DMS53 treated with DMSO at 0.1 percent for 48 hours (cell line): ENCODE measurements at regions not wholly inside any gene's neighbourhood (a gene's known extent, or its start where the extent isn't known, plus 50 kb on each side); places are given as distances from the start of the nearest gene placed in this dataset.

Experiments
- DNase-seq: peaks from one replicate; lab custom pipeline; 2025; ENCODE audit not compliant: unreplicated experiment; lab: John Stamatoyannopoulos, UW

GRCh38 chr19:31500197-31500830, 151.1 kb upstream of the TSHZ3 start:
- DNase-seq, result no peak

DNA sequence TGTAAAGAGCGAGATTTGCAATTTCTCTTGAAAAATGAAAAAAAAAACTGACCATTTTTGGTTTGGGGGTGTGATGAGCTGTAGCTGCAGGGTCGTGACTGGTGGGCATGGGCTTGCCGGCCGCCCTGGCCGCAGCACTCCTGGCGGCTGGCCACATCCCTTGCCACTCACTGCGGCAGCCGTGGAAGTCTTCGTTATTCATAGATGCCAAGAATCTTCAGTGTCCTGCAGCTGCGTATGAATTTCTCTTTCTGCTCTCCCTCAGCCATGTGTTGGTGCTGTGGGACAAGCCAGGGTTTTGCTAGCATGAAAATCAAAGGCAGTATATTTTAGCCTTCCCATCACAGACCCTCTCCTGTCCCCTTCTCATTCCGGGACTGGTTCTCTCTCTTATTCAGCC, 151.7 kb upstream of the TSHZ3 start:
- DNase-seq, result no peak

DNA sequence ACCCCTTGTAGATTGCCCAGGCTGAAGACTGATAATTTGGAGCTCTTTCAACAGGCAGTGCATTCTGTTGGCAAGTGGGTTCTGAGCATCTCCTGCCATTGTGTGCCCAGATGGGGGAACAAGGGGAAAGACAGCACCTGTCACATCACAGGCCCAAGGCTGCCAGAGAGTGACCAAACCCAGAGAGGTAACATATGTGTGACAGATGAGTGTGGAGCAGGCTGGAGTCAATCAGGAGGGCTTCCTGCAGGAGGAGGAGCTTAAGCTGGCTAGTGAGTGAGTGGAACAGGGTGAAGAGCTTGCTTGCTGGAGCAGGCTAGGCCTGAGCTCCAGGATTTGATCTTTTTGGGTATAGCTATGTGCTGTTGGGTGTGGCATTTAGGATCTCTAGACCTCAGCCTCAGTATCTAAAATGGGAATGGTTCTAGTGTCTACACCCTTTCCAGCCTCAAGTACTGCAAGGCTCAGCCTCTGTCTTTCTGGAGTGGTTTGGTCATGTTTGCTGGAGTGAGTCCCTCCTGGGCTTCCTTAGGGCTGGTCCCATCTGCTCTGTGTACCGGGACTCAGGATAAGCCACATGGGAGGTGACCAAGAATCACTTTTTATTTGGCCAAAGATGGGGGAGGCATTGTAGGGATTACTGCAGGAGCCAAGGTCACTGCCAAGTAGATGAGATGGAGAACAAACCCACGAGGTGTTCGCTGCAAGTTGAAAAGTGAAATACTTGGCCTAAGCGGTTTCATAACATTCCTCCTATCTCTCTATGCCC, 152.4 kb upstream of the TSHZ3 start:
- DNase-seq, result no peak

DNA sequence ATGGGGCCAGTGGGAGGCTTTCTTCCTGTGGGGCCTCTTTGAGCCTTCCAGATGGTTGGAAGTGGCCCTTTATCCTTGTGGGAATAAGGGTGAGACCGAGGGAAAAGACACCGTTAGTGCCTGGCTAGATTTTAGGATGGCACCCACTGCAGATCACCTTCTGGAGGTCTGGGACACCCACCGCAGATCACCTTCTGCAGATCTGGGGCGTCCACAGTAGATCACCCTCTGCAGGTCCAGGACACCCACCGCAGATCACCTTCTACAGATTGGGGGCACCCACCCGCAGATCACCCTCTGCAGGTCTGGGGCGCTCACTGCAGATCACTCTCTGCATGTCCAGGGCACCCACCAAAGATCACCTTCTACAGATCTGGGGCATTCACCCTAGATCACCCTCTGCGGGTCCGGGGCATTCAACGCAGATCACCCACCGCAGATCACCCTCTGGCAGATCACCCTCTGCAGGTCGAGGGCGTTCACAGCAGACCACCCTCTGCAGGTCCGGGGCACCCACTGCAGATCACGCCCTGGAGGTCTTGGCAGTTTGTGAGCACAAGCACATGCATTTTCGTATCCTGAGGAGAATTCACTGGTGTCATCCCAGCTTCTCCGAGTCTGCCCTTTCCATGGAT, 153.4 kb upstream of the TSHZ3 start:
- DNase-seq, result no peak

GRCh38 chr19:31503211-31503610, 154.0 kb upstream of the TSHZ3 start:
- DNase-seq, result no peak

DNA sequence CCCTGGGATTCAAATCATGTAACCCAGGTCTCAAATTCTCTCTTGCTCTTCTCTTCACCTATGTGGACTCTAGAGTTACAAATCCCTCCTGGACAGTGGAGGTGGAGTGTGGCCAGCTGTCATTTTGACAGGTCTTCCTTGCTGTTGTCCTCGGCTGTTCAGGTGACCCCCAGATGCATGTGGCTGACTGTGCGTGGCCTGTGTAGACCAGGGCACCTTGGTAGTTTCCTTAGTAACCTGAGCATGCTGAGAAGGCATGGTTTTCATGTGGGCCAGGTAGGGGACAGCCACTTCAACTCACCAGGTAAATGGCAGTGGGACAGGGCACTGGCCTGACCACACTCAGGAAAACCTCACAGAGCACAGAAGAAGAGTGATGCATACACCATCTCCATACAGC, 155.0 kb upstream of the TSHZ3 start:
- no peak for DNase-seq

DNA sequence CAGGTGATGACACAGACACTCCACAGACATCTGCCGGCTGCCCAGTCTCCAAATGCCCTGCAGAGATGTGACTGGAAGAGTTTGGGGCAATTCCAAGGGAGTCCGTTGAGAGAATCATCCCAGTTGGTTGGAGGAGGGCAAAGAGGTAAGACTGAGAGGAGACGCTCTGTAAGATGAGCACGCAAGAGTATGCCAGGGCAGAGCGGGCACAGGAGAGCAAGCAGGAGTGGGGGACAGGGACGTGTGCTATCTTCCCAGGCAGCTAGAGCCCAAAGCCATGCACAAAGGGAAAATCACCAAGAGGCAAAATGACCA, 156.3 kb upstream of the TSHZ3 start:
- no peak for DNase-seq

DNA sequence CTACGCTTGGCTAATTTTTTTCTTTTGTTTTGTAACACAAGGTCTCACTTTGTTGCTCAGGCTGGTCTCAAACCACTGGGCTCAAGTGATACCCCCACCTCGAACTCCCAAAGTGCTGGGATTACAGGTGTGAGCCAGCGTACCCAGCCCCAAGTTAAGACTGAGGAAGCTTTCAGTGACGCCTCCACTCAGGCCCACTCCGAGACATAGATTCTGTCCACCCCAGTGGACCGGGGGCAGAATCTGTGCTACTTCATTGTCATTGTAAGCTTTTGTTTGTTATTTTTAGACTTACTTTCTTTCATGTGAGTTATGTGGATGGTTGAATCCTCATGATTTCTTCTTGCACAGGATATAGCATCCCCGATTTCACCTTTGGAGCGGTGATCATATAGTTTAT, 156.9 kb upstream of the TSHZ3 start:
- no peak for DNase-seq

- DNase-seq, result no peak
These were observed 161.4 kb upstream of the TSHZ3 start for GRCh38 chr19:31510635-31511034.

- DNase-seq, result no peak
These were observed 161.9 kb upstream of the TSHZ3 start for GRCh38 chr19:31511098-31511497.

GRCh38 chr19:31511696-31512095, 162.5 kb upstream of the TSHZ3 start:
- DNase-seq, result no peak

DNA sequence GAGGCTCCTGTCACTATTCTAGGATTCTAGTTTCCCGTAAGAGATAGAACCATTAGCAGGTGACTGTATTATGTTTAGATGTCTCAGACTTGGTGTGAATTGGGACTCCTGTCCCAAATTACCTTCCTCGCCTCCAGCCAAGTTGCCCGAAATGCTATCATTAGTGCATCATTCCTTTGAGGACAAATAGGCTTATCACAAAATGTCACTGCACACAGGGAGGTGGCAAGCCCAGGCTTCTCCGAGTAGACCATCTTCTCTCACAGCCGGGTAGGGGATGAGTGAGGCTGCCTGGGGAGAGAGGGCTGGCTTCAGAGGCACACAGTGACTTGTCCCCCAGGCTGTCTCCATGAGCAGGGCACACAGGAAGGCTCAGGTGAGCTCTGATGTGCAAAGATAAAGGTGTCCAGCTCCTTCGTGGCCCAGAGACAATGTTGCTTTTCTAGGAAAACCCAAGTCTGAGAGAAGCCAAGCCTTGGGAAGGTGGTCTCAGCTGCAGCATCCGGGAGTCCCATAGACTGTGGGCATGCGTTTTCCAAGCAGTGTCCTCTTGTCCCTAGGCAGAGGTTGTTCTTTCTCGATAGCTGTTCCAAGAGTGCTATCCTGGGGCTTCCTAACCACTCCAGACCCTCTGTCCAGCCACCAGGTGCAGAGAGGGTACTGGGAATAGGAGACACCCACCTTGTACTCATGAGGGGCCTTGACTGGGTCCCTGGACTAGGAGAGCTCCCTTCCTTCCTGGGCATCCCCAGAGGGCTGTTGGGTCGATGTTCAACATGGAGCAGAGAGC, 163.1 kb upstream of the TSHZ3 start:
- DNase-seq, result no peak

- DNase-seq, result no peak
These were observed 164.6 kb upstream of the TSHZ3 start for GRCh38 chr19:31513841-31514240.

DNA sequence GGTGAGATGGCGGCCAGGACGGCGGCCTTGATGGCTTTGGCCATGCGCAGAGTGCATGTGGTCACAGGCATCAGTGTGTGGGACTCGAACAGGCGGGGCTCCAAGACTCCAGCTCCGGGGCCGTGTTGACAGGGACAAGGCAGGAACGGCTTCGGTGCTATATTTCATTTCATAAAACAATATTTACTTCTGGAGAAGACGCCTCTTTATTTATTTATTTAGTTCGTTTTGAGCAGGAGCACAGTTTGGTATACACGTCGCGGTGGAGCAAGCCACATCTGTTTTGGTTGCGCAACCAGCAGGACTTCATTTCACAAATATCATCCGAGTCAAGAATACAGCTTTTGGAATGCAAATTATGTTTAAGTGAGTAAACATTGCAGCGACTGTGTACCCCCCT, 166.7 kb upstream of the TSHZ3 start:
- no peak for DNase-seq

DNA sequence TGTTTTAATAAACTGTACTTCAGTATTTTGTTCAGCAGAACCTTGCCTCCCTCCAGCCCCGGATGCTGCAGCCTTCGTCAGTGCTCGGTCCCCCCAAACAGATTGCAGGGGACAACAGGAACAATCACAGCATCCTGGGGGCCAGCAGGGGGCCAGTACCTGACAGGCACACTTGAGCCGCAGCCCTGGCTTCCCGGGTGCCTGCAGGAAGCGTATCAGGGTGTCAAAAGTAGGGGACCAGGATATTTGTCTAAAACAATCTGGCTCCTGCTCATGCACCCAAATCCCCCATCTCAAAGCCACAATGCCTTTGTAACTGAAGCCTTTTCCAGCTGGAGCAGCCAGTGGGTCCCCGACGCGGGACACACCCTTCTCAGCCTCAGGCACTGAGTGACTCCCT, 167.5 kb upstream of the TSHZ3 start:
- DNase-seq, result no peak

DNA sequence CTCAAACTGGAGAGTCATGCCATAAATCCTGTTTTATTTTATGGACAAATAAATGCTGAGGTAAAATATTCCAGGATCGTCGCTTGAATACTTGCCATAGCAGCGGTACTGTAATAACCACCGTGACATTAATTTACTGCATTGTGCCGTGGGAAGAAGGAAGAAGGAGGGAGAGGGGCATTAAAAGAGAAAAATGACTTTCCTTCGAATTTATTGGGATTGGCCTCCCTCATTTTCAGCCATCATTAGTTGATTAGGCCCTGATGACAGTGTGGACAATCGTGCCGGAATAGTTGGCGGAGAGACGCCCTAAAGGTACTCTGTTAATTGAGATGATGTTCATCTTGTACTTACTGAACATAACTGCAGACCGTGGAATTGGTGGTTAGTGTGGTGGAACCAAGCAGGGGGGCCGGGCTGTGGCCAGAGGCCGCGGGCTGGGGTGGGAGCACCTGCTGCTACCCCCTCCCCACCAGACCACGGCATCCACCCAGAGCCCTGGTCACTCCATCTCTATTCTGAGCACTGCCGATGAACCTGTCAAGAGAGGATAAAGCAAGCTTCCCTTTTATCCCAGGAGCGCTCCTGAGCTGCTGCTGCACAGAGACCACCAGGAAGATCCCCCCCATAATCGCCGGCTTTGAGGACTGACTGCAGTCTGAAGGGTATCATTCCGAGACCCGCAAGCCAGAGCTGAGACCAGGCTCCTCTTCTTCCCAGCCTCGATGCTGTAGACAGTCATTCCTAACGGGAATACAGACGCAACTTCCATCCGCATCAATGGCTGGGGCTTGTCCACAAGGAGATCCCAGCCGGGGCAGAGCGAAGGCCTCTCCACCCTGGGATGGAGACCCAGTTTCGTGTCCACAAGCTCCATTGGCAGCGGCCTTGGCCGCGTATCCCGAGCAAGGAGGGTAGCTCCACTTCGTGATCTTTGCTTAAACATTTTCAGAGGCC, 168.3 kb upstream of the TSHZ3 start:
- no peak for DNase-seq

DNA sequence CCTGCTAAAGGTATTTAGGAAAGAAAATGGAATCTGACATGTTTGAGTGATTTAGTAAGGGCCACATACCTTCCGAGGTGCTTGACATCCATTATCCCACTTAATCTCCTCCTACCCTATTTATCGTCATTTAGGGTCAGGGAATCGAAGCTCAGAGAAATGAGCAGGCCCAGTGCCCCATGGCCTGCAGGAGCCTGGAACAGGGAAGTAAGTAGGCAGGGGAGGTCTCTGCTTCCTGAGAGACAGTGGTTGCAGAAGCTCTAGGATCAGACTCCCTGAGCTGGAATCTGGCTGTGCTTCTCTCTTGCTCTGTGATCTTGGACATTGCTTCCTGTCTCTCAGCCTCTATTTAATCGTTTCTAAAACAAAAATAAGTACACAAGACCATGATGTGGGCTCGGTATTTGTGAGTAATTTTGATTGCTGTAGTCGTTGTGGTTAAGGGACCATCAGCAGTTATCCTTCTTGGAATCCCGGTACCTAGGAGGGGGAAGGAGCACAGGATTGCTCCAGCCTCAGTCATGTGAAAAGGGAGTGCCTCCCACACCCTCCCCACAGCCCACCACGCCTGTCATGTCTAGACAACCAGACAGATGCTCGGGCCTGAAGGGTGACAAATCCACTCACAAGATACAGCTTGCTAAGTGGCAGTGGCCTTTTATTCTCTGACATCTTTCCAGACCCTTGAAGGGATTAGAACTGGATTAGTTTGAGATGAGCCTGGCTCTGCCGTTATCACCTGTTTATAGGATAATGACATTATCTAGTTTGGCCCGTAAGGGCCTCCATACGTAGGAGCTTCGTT, 169.2 kb upstream of the TSHZ3 start:
- no peak for DNase-seq

DNA sequence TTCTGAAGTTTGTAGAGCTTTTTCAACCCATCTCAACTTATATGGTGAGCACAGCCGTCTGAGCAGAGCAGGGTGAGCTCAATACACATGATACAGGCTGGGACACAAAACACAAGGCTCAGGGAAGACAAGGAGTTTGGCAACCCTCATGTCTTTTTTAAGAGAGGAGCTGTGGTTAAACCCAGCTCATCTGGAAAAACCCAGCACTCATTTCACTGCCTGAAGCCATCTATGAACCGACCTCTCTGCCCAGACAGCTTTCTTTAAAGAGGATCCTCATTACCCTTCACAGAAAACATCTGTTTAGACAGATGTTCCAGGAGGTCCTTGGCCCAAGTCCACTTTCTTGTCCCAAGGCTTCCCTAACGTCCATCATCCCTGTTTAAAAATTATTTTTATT, 170.0 kb upstream of the TSHZ3 start:
- DNase-seq, result no peak

DNA sequence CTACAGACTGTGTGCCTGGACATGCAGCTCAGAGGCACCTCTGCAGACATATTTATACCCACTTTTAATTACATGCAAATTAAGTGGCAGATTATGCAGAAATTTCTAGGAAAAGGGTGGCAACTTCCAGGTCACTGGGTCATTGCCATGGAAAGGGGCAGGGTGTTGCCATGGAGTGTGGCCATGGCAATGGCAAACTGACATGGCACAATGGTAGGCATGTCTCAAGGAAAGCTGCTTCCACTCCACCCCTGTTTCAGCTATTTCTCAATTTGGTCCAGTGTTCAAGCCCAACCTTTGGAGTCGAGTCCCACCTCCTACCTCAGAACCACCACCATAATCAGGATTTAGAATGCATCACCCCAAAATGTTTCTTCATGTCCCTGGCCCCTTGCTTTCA, 170.7 kb upstream of the TSHZ3 start:
- no peak for DNase-seq

DNA sequence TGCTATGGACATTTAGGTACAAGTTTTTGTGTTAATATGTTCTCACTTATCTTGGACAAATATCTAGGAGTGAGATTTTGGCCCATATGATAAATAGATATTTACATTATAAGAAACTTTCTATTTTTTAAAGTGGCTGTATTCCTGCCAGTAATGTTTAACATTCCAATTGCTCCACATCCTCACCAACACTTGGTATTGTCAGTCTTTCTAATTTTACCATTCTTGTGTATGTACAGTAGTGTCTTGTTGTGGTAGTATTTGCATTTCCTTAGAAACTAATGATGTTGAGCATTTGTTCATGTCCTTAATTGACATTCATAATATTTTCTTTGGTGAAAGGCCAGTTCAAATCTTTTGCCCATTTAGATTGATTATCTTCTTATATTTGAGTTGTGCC, 171.4 kb upstream of the TSHZ3 start:
- no peak for DNase-seq
